PC-9 (cell line): ENCODE measurements at regions not wholly inside any gene's neighbourhood (a gene's known extent, or its start where the extent isn't known, plus 50 kb on each side); places are given as distances from the start of the nearest gene placed in this dataset.
"Not testable (repeated sequence)": the region's sequence is repeated elsewhere in the genome, so short reads cannot be mapped to it uniquely, and the experiment has no call there.

Experiments used
- BruUV-seq: library from RNA; stranded (reverse); fragments of 400-500 nt; replicated peaks from 2 replicates; lab custom pipeline; 2021; lab: Mats Ljungman, UMichigan
- CTCF ChIA-PET: fragments of 300-600 bp; sonication (Branson Sonifier 250); formaldehyde crosslinking; loops from one replicate; lab custom pipeline; 2022; ENCODE audit warnings: antibody characterized with exemption; lab: Charles Lee
- POLR2A ChIA-PET: fragments of 300-600 bp; sonication (Branson Sonifier 250); formaldehyde crosslinking; loops from one replicate; lab custom pipeline; 2022; ENCODE audit warnings: antibody characterized with exemption; ENCODE audit not compliant: unreplicated experiment; lab: Charles Lee
- DNase-seq, 2 experiments: peaks; one replicate each; pipeline versions ENCODE4 v3.0.0 to v3.0.0-alpha.2; 2015 to 2022; ENCODE audit warnings: mixed read lengths in 1 of 2
- H2AFZ ChIP-seq: fragments of 200-600 bp; sonication (generic); 2 replicates; pipeline ENCODE4 v1.8.1; 2017; ENCODE audit warnings: antibody characterized with exemption
- H3F3A ChIP-seq: fragments of 200-600 bp; sonication (generic); 2 replicates; pipeline ENCODE4 v1.8.1; 2017; ENCODE audit warnings: antibody characterized with exemption, mild to moderate bottlenecking, low read depth; ENCODE audit not compliant: insufficient read depth
- H3K27ac ChIP-seq: fragments of 200-600 bp; sonication (generic); 2 replicates; pipeline ENCODE4 v1.6.1; 2016; ENCODE audit warnings: mixed run types
- H3K27me3 ChIP-seq: fragments of 200-600 bp; sonication (generic); 2 replicates; pipeline ENCODE4 v1.6.1; 2016; ENCODE audit warnings: low read depth, mixed run types; ENCODE audit not compliant: insufficient read depth
- H3K36me3 ChIP-seq: fragments of 200-600 bp; sonication (generic); 2 replicates; pipeline ENCODE4 v1.6.1; 2016; ENCODE audit warnings: low read depth, mixed run types
- H3K4me1 ChIP-seq: fragments of 200-600 bp; sonication (generic); replicated peaks from 2 replicates; pipeline ENCODE4 v1.6.1; 2016; ENCODE audit warnings: mixed run types; ENCODE audit not compliant: insufficient read depth
- H3K4me2 ChIP-seq: fragments of 200-600 bp; sonication (generic); 2 replicates; pipeline ENCODE4 v1.6.1; 2017; ENCODE audit warnings: mixed run types
- H3K4me3 ChIP-seq: fragments of 200-600 bp; sonication (generic); 2 replicates; pipeline ENCODE4 v1.6.1; 2016; ENCODE audit warnings: mixed run types
- H3K79me2 ChIP-seq: fragments of 200-600 bp; sonication (generic); 2 replicates; pipeline ENCODE4 v1.6.1; 2017; ENCODE audit warnings: low read depth, mixed run types
- H3K9me2 ChIP-seq: fragments of 200-600 bp; sonication (generic); 2 replicates; pipeline ENCODE4 v1.8.1; 2017; ENCODE audit warnings: mild to moderate bottlenecking; ENCODE audit not compliant: insufficient read depth
- H3K9me3 ChIP-seq: fragments of 200-600 bp; sonication (generic); 2 replicates; pipeline ENCODE4 v1.8.1; 2016; ENCODE audit warnings: low read depth; ENCODE audit not compliant: insufficient read depth
- H4K20me1 ChIP-seq: fragments of 200-600 bp; sonication (generic); 2 replicates; pipeline ENCODE4 v1.8.1; 2017; ENCODE audit not compliant: insufficient read depth
- EZH2 ChIP-seq: fragments of 200-600 bp; sonication (generic); IDR thresholded peaks from 2 replicates; pipeline ENCODE4 v1.8.0; 2017; ENCODE audit warnings: antibody characterized with exemption, low read depth
- intact Hi-C: fragments of 100-400 bp; cut with micrococcal nuclease; formaldehyde crosslinking; loops from one replicate; pipeline ENCODE4 v1.10.0; 2022; ENCODE audit not compliant: unreplicated experiment
- TF ChIP-seq, protein P1 (sequence below): fragments of 200-600 bp; sonication (generic); conservative IDR thresholded peaks from 2 replicates; pipeline ENCODE4 v1.6.1; 2017; ENCODE audit warnings: mixed run types, antibody characterized with exemption, mild to moderate bottlenecking, moderate library complexity

DNA sequence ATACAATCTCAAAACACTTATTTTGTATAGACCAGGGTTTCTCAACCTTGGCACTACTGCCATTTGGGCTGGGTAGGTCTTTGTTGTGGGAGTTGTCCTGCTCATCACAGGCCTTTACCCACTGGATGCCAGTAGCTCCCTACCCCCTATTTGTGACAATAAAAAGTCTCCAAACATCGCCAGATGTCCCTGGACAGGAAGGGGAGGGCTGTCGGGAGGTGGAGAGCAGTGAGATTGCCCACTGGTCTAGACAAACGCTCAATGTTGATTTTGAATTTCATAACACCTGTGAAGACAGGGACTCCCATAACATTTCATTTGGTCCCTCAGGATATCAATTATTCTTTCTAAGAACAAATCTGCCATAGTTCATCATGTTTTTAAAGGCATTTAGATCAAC, 151.7 kb upstream of the PTPRG start:
- H4K20me1 ChIP-seq, result no peaks in the 10 kb centered on the region
- H2AFZ ChIP-seq, result no peak overlapping the region
- no peak overlapping the region for H3K4me3 ChIP-seq
- no peaks in the 10 kb centered on the region for H3K4me1 ChIP-seq
- no peaks in the 10 kb centered on the region for H3K27me3 ChIP-seq
- H3K9me3 ChIP-seq, result no peaks in the 10 kb centered on the region
- no peak overlapping the region for H3K4me2 ChIP-seq
- intact Hi-C loops, result no loop called here
- no peak for TF ChIP-seq EZH2
- TF ChIP-seq, protein P1, sequence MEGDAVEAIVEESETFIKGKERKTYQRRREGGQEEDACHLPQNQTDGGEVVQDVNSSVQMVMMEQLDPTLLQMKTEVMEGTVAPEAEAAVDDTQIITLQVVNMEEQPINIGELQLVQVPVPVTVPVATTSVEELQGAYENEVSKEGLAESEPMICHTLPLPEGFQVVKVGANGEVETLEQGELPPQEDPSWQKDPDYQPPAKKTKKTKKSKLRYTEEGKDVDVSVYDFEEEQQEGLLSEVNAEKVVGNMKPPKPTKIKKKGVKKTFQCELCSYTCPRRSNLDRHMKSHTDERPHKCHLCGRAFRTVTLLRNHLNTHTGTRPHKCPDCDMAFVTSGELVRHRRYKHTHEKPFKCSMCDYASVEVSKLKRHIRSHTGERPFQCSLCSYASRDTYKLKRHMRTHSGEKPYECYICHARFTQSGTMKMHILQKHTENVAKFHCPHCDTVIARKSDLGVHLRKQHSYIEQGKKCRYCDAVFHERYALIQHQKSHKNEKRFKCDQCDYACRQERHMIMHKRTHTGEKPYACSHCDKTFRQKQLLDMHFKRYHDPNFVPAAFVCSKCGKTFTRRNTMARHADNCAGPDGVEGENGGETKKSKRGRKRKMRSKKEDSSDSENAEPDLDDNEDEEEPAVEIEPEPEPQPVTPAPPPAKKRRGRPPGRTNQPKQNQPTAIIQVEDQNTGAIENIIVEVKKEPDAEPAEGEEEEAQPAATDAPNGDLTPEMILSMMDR, result no peak
- ChIA-PET POLR2A (no interaction called here), CTCF (no interaction called here)
- no peak for DNase-seq
- no TSS peak for BruUV-seq
- no peaks in the 10 kb centered on the region for H3K79me2 ChIP-seq
- no peaks in the 10 kb centered on the region for H3F3A ChIP-seq
- no peaks in the 10 kb centered on the region for H3K36me3 ChIP-seq
- no peaks in the 10 kb centered on the region for H3K9me2 ChIP-seq
- H3K27ac ChIP-seq, result no peak overlapping the region

DNA sequence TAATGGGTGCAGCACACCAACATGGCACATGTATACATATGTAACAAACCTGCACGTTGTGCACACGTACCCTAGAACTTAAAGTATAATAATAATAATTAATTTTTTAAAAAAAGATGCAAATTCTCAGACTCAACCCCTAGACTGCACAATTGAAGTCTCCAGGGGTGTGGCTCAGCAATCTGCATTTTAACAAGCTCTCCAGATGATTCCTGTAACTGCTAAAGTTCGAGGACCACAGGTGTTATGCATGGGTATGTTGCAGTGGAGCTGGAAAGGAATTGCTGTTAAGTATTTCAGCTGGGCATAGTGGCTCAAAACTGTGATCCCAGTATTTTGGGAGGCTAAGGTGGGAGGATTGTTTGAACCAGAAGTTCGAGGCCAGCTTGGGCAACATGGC, 151.0 kb upstream of the PTPRG start:
- H3K27ac ChIP-seq, H4K20me1 ChIP-seq, H3K36me3 ChIP-seq, H3K79me2 ChIP-seq, DNase-seq, H3F3A ChIP-seq, H2AFZ ChIP-seq, BruUV-seq, POLR2A ChIA-PET, H3K9me3 ChIP-seq, intact Hi-C loops, H3K4me2 ChIP-seq, H3K27me3 ChIP-seq, H3K9me2 ChIP-seq, H3K4me1 ChIP-seq, CTCF ChIA-PET, H3K4me3 ChIP-seq: not testable (repeated sequence)

DNA sequence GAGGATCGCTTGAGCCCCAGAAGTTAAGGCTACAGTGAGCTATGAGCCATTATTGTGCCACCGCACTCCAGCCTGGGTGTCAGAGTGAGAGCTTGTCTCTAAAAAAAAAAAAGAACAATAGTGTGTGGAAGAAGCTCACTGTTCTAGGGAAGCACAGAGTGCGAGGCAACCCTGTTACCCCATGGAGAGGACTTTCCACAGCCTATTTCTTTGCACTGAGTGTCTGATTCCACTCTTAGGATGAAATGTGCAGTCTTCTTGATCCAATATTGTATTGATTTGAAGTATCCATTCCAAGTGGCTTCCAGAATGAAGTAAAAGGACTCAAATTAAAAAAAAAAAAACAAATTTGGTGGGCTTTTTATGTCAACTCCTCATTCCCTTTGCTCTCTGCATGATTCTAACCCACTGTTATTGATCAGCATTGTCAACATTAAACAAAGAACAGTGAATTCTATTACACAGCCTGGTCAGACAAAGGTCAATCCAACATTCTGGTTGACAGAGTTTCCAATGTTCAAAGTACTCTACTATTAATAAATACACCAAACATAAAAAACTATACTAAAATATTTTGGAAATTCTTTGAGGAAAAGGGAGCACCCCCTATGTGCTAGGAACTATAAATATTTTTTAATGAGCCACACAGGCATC, 150.2 kb upstream of the PTPRG start:
- H3K9me2 ChIP-seq, result no peaks in the 10 kb centered on the region
- intact Hi-C loops, result no loop called here
- H4K20me1 ChIP-seq, result no peaks in the 10 kb centered on the region
- no peak overlapping the region for H3K4me3 ChIP-seq
- TF ChIP-seq EZH2, result no peak
- TF ChIP-seq, protein P1, result no peak
- H3K27ac ChIP-seq, result no peak overlapping the region
- no peaks in the 10 kb centered on the region for H3K79me2 ChIP-seq
- DNase-seq, result no peak
- no peaks in the 10 kb centered on the region for H3K36me3 ChIP-seq
- H2AFZ ChIP-seq, result no peak overlapping the region
- POLR2A ChIA-PET, result no interaction called here
- no TSS peak for BruUV-seq
- H3K9me3 ChIP-seq, result no peaks in the 10 kb centered on the region
- no peaks in the 10 kb centered on the region for H3F3A ChIP-seq
- CTCF ChIA-PET, result no interaction called here
- no peak overlapping the region for H3K4me2 ChIP-seq
- H3K27me3 ChIP-seq, result no peaks in the 10 kb centered on the region
- no peaks in the 10 kb centered on the region for H3K4me1 ChIP-seq

DNA sequence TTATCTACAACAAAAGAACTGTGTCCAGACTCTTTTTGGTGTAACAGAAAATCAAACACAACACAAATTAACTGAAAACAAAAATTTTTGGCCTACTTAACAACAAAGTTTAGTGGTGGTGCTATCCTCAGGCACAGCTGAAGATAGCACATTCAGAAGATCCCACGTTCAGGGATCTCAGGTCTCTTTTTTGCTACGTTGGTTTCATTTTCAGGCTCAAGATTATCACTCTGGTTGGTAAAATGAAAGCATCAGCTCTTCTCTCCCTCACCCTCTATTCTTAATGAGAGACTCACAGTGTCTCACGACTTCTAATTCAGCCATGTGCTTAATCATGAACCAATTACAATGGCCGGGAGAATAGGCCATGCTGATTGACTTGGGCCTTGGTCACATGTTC, 146.9 kb upstream of the PTPRG start:
- Histone ChIP-seq H2AFZ (no peak overlapping the region), H3K36me3 (no peaks in the 10 kb centered on the region), H3K4me1 (no peaks in the 10 kb centered on the region), H3K27ac (no peak overlapping the region), H3K27me3 (no peaks in the 10 kb centered on the region), H3K4me3 (no peak overlapping the region), H3K9me2 (no peaks in the 10 kb centered on the region), H3F3A (no peaks in the 10 kb centered on the region), H3K9me3 (no peaks in the 10 kb centered on the region), H3K4me2 (no peak overlapping the region), H3K79me2 (no peaks in the 10 kb centered on the region), H4K20me1 (no peaks in the 10 kb centered on the region)
- CTCF ChIA-PET, result no interaction called here
- TF ChIP-seq, protein P1, result no peak
- POLR2A ChIA-PET, result no interaction called here
- intact Hi-C loops, result no loop called here
- BruUV-seq, result no TSS peak
- DNase-seq, result no peak
